GM21423 (cell line): ENCODE measurements at regions not wholly inside any gene's neighbourhood (a gene's known extent, or its start where the extent isn't known, plus 50 kb on each side); places are given as distances from the start of the nearest gene placed in this dataset.

Source experiments
- ATAC-seq: cut with Tn5 transposase; IDR thresholded peaks from one replicate; pipeline ENCODE4 v1.9.1; 2021; ENCODE audit warnings: mild to moderate bottlenecking, moderate library complexity; ENCODE audit not compliant: unreplicated experiment

DNA sequence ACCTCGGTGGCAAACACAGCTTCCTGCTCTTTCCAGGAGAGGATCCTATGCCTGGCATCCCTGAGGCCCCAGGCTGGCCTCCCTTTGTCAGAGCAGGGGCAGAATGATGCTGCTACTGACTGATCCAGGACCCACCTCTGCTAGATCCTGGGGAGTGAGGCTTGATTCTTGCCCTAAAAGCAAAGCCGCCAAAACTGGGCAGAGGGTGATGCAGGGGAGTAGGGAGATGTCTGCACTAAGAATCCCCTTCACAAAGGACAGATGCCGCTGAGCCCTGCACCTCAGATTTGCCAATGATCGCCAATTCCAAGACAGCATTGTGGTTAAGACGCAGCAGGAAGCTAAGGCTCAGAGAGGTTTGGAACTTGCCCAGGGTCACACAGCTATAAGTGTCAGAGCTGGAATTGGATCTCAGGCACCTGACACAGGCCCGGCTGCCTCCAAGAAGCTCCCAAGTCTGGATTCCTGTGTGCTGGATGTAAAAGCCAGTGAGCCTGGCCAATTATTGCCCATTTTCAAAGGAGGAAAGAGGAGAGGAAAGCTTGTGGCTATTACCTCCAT, 60.7 kb upstream of the TNRC6C start:
- ATAC-seq = no peak

DNA sequence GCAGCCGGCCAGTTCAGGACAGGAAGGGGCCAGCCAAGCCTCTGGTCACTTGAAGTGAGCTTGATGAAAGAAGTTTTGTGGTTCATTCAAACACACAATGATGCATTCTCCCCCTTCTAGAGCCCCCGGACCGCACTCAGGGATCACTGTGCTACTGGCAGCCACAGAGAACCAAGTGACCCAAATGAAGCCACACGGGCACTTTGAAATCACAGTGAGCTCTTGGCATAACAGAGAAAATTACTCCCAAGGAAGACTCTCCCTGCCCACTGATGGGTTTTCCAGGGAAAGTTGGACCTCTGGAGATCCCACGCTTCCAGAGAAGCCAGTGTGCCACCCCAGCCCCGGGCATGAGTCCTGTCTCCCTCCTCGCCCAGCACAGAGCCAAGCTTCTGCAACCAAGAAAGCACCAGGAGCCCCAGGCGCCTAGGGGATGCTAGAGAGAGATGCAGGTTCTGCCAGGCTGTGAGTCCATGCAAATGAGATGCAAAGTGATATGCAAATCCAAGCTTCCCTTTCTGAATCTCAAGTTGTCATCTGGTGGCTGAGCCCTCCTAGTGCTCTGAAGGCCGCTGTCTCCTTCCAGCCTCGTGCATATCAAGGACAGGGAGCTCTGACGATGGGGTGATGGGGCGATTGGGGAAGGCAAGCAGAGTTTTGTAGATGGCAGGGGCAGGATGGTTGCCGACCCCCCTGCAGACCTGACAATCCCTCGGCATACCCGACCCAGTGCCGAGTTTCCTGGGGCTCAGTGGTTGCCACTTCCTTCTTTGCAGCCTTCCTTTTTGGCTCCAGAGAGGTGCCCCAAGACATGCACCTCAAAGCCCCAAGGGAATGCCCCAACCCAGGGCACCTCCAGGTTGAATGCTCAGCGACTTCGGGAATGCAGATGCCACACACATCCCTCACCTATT, 59.7 kb upstream of the TNRC6C start:
- ATAC-seq = no peak

DNA sequence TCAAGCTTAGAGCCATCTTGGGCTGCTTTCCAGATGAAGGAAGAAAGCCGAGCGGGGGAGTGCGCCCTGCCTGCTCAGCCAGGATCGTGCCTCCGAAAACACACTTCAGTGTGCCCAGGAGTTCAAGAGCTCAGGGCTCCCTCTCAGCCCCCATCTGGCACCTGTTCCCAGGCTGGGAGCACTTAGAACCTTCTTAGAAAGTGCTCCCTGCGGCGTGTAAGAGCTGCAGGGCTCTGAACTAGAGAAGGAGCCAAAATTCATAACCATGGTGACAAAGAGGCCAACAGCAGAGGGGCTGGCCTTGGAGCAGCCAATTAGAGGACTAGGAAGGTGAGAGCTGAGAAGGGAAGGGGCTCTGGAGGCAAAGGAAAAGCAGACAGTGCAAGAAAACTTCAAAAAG, 59.0 kb upstream of the TNRC6C start:
- ATAC-seq = no peak

DNA sequence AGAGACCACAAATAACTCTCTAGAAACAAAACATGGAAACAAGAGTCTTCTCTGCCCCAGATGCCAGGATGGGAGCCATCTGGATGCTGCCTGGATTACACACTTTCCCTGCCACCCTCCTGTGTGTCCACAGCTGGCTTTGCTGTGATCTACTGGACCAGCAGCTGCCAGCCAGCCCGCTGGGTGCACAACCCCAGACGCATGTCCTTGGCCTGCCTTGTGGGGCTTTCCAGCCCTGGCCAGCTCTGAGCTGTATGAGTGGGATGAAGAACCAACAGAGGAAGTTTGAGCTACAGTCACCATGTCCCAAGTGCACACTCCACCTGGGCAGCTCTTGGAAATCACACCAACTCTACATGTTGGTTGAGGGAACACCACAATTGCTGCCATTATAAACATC, 57.0 kb upstream of the TNRC6C start:
- no peak for ATAC-seq

DNA sequence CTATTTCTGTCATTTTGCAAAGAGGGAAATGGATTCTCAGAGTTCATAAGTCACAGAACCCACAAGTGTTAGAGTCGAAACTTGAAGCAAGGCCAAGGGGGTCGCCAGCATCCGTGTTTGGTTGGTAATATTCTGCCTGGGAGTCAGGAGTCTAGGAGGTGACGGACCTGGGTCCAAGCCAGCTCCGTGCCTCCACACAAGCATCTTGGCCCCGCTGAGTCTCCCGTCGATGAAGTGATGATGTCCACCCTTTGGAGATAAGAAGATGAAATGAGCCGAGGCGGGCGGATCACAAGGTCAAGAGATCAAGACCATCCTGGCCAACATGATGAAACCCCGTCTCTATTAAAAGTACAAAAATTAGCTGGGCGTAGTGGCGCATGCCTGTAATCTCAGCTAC, 53.2 kb upstream of the TNRC6C start:
- no peak for ATAC-seq

DNA sequence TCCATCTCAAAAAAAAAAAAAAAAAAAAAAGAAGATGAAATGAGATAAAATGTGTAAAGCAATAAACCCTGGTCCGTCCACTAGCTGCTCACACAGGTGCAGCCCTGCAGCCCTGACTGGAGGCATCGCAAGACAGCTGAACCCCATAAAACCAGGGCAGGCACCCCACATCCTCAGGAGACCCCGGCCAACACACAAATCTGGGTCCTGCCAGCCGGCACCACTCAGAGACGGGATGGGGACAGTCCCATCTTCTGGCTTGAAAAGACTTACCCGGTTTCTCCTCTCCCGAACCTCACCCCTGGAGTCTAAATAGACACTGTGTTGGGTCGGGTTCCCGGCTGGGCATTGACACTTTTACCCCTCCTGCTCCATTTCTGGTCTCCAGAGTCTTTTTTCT, 52.7 kb upstream of the TNRC6C start:
- no peak for ATAC-seq

DNA sequence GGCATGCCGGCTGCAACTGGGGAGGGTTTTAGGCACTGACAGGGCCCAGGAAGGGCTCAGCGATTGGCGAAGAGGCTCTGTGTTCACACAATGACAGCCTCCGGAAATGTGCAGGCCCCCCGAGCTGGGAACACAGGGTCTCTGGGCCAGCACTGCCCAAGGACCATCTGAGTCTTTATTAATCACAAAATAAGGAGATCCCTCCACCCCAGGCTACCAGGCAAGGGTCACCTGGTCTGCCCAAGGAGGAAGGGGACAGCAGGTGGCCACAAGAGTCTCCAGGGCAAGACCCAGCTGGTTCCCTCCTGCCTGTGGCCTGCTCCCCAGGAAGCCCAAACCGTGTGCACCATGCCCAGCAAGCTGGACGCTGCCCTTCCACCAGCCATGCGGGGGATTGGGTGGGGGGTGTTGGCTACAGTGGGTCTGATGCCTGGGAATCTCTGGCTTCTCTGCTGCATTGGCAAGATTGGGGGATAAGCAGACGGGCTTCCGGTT, 52.1 kb upstream of the TNRC6C start:
- no peak for ATAC-seq

DNA sequence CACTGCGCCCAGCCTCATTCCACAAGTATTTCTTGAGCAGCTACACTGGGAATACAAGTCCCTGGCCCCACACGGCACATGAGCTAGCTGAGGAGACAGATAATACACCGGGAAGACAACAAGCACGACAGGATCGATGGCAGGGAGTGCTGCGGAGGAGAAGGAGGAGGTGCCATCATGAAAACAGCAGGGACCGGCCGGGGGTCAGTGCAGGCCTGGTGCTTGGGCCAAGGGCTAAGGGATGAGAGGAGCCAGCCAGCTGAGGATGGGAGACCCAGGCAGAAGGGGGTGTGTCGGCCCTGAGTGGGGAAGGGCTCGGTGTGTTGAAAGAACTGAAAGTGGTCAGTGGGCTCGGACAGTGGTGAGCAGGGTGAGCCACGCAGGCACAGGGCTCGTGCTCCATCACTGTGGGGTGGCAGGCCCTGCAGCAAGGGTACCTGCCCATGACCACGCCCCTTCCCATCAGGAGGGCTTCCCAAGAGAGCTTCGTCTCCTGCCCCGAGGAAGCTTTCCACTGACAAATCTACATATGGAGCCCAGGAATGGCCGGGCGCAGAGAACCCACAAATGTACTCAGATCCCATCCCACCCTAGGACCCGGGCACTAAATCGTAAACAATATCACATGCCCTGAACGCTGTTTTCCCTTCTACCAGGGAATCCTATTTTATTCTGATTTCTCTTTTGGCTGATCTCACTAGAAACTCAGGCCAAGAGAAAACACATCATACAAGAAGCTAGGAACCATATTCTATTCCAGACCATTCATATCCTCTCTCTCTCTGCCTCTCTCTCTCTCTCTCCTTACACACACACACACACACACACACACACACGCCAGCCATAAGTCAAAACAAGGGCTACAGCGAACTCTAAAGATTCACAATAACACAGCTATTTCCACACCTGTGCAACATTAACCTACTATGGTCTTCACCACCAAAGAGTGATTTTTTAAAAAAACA, 50.7 kb upstream of the TNRC6C start:
- no peak for ATAC-seq

DNA sequence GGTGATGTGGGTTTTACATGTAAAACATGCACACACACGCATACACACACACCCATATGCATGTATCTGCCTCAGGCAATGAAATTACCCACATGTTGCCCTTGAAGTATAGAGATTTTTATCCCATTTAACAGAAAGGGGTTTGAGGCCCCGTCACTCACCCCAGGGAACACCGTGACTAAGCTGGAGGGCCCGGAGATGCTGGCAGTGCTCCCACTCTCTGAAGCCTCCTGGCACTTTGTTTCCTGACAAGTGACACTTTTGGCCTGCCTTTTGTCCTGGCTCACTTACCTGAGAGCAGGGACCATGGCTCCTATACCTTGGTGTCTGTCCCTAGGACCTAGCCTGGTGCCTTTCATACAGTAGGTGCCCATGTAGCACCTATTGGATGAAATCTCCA, 50.0 kb upstream of the TNRC6C start:
- ATAC-seq = no peak
